ENCODE measurements at regions not wholly inside any gene's neighbourhood (a gene's known extent, or its start where the extent isn't known, plus 50 kb on each side); places are given as distances from the start of the nearest gene placed in this dataset.

DNA sequence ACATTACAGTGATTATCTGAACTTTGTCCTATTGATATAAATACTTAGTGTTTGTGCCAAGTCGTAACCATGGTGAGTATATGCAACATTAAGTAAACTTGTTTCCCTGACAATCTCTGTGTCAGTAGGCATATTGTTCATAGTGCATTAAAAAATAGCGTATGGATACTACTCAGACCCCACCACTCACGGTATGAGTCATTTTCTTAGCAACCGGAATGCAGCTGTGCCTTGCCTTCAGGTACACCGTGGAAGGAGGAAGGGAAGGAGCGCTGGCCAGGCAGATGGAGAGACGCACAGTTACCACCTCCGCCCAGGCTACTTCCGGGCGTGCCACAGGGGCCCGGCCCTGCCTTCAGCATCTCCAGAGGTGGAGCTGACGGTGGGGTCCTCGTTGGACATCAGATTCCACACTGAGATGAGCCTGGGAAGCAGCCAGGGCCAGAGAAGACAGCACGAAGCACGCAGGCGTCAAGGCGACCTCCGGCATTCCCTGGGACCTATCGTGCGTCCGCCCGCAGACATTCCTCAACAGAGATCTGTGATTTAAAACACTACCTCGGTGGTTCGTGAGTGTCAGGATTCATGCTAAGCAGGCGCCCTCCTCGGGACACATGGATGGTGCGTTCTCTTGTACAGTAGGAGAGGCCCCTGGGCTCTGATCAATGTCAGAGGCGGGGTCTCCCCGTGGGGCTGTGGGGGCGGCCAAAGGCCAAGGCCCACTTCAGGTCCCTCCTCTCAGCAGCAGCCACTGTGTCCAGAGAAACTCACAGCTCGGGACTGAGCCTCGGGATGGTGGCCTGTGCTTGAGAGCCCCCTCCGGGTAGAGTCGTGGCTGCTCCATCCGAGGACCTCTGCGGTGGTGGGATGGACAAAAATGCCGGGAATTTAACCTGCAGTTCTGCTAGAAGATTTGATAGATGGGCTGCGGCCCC is 82.2 kb upstream of the HDAC4 start:
- peaks cover 7 to 68% of the 10 kb centered on the region in 2 experiments; a peak in 3 of 5 replicates for H3K27me3 ChIP-seq (ENCODE audit: control insufficient read depth in 2 of 2, insufficient read depth in 2 of 2, low read length in 2 of 2)
- no peak overlapping the region for H3K9ac ChIP-seq (ENCODE audit: insufficient read depth in 1 of 2, low read depth in 2 of 2, low read length in 2 of 2)
- DNase-seq (ENCODE audit: extremely low read depth in 1 of 4, low spot score in 3 of 4) = no peak
- no peaks in the 10 kb centered on the region for H4K20me1 ChIP-seq (replicated peaks; ENCODE audit: control insufficient read depth, insufficient read depth, low read length)
- FAIRE-seq = no peak
- H3K9me3 ChIP-seq (replicated peaks; ENCODE audit: control insufficient read depth, insufficient read depth, low read depth, low read length) = no peaks in the 10 kb centered on the region
- H3K4me1 ChIP-seq (replicated peaks in 1 of 2; ENCODE audit: control insufficient read depth in 2 of 2, insufficient read depth in 2 of 2, low read length in 2 of 2) = no peaks in the 10 kb centered on the region
- H3K4me3 ChIP-seq = no peak overlapping the region
- no peaks in the 10 kb centered on the region for H3K79me2 ChIP-seq (ENCODE audit: control insufficient read depth, insufficient read depth, low read length)
- H3K36me3 ChIP-seq (ENCODE audit: control insufficient read depth, insufficient read depth, low read length) = no peaks in the 10 kb centered on the region
- POLR2A ChIA-PET = no interaction called here
- intact Hi-C loops (cut with micrococcal nuclease) (no loop called here), in situ Hi-C loops (cut with MboI) (no loop called here)
- H3K4me2 ChIP-seq (ENCODE audit: insufficient read depth, low read length) = no peak overlapping the region
- BruUV-seq (replicated peaks) = no TSS peak
- H3K27ac ChIP-seq (ENCODE audit: extremely low read depth, low read depth, low read length) = no peak overlapping the region
- H3K9me1 ChIP-seq (ENCODE audit: control insufficient read depth, insufficient read depth, low read length) = no peaks in the 10 kb centered on the region
- WGBS (ENCODE audit: insufficient coverage, low coverage, missing lambda C conversion rate) = 1% methylated on average over 27 of the region's 38 CpGs
- no peak overlapping the region for H2AFZ ChIP-seq (ENCODE audit: low read depth, low read length)
- no peak for ATAC-seq
- CTCF ChIA-PET (ENCODE audit: low intra/inter-chr PET ratio) = interaction anchor here (0.7 kb wide), 1 partner anchor 21 kb away, joined by 3 read pairs; no protein-coding TSS in a partner anchor
- TF ChIP-seq E2F3 (CRISPR knock-in tag; IDR thresholded peaks at IDR 0.05) (no peak), ZBTB7A (IDR thresholded peaks at IDR 0.05; ENCODE audit: borderline replicate concordance, control insufficient read depth, low read depth, low read length) (no peak), ZNF75A (CRISPR knock-in tag; IDR thresholded peaks at IDR 0.05) (no peak), HMBOX1 (IDR thresholded peaks at IDR 0.05) (no peak), CTCF (IDR thresholded peaks at IDR 0.05 in 2 of 3, conservative IDR thresholded peaks at IDR 0.05 in 1 of 3; ENCODE audit: insufficient read depth in 2 of 3, low read depth in 1 of 3, low read length in 3 of 3) (no peak), ETV5 (CRISPR knock-in tag; IDR thresholded peaks at IDR 0.05; ENCODE audit: low read depth) (no peak), RBM25 (IDR thresholded peaks at IDR 0.05; ENCODE audit: low read depth, low read length, severe bottlenecking) (no peak), RREB1 (CRISPR knock-in tag; IDR thresholded peaks at IDR 0.05) (no peak), HNRNPK (IDR thresholded peaks at IDR 0.05; ENCODE audit: low read depth, low read length, poor library complexity, severe bottlenecking) (no peak), ZSCAN29 (IDR thresholded peaks at IDR 0.05) (no peak)
